Stomach (tissue), 4 donors: ENCODE measurements at regions not wholly inside any gene's neighbourhood (a gene's known extent, or its start where the extent isn't known, plus 50 kb on each side); places are given as distances from the start of the nearest gene placed in this dataset.

Experiments used
- EP300 ChIP-seq: sonication (generic); formaldehyde crosslinking; IDR thresholded peaks from one replicate; pipeline ENCODE4 v1.6.1; 2017; ENCODE audit warnings: antibody characterized with exemption
- POLR2A ChIP-seq, 4 donors: fragments of 450-650 bp; IDR thresholded peaks; one replicate each; pipeline ENCODE4 v1.6.1; 2016; ENCODE audit warnings: antibody characterized with exemption in 4 of 4, control low read depth in 2 of 4, mild to moderate bottlenecking in 1 of 4, moderate library complexity in 1 of 4
- POLR2AphosphoS5 ChIP-seq, 3 donors: sonication (generic); formaldehyde crosslinking; IDR thresholded peaks; one replicate each; pipeline ENCODE4 v1.6.1; 2016; ENCODE audit warnings: antibody characterized with exemption in 3 of 3
- TF ChIP-seq, protein P1 (sequence below), 7 experiments: fragments of 450-650 bp in 4 of 7; fragments of 200-600 bp in 3 of 7; sonication (generic) in 3 of 7; IDR thresholded peaks; one replicate each; pipeline ENCODE4 v1.5.1; 2016 to 2019; ENCODE audit warnings: antibody characterized with exemption in 7 of 7, control low read depth in 2 of 7, mild to moderate bottlenecking in 1 of 7

DNA sequence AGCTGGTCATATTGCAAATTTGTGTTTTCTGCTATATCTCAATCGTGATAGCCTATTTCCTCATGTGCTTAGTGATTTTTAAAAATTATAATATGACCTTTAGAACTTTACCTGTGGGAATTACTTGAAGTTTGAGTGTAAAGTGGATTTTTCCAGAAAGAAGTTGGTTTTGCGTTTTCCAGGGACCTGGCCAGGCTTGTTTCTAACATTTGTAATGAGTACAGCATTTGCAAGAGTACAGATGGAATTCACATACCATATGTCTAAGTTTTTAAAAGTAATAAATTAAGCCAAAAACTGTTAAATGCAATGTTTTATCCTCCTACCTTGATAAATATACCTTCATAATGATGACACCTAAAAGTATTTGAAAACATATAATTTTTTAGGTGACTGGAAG, 443.2 kb downstream of the REEP3 start:
- TF ChIP-seq, protein P1, sequence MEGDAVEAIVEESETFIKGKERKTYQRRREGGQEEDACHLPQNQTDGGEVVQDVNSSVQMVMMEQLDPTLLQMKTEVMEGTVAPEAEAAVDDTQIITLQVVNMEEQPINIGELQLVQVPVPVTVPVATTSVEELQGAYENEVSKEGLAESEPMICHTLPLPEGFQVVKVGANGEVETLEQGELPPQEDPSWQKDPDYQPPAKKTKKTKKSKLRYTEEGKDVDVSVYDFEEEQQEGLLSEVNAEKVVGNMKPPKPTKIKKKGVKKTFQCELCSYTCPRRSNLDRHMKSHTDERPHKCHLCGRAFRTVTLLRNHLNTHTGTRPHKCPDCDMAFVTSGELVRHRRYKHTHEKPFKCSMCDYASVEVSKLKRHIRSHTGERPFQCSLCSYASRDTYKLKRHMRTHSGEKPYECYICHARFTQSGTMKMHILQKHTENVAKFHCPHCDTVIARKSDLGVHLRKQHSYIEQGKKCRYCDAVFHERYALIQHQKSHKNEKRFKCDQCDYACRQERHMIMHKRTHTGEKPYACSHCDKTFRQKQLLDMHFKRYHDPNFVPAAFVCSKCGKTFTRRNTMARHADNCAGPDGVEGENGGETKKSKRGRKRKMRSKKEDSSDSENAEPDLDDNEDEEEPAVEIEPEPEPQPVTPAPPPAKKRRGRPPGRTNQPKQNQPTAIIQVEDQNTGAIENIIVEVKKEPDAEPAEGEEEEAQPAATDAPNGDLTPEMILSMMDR (IDR thresholded peaks at IDR 0.05): no peak
- TF ChIP-seq POLR2A (IDR thresholded peaks at IDR 0.05) (no peak), EP300 (no peak), POLR2AphosphoS5 (IDR thresholded peaks at IDR 0.05) (no peak)
